NB4 (cell line): ENCODE measurements at regions not wholly inside any gene's neighbourhood (a gene's known extent, or its start where the extent isn't known, plus 50 kb on each side); places are given as distances from the start of the nearest gene placed in this dataset.

Experiments used
- POLR2A ChIP-seq: IDR thresholded peaks from 2 replicates; pipeline ENCODE4 v1.6.1; 2011; ENCODE audit warnings: mild to moderate bottlenecking; ENCODE audit not compliant: insufficient read length; ENCODE audit errors: extremely low read depth
- TF ChIP-seq, protein P1 (sequence below): IDR thresholded peaks from one replicate; pipeline ENCODE4 v1.5.1; 2012; ENCODE audit warnings: low read depth, low read length

DNA sequence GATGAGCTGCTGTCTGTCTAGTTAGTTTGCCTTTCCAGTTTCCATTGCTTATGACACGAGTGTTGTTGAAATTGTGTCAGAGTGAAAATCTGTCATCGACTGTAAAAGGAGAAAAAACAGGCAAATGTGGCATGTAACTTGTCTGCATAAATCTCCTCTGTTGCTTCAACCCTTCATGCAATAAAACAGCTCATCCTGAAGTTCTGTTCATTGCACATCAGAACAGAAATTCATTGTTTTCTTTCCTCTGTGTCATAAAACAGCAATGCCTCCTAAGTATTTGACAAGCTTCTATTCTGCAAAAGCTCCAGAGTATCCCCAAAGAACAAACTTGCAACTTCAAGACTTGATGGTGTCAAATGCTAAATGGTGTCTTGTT lies 432.1 kb downstream of the MEIS1 start:
- TF ChIP-seq, protein P1, sequence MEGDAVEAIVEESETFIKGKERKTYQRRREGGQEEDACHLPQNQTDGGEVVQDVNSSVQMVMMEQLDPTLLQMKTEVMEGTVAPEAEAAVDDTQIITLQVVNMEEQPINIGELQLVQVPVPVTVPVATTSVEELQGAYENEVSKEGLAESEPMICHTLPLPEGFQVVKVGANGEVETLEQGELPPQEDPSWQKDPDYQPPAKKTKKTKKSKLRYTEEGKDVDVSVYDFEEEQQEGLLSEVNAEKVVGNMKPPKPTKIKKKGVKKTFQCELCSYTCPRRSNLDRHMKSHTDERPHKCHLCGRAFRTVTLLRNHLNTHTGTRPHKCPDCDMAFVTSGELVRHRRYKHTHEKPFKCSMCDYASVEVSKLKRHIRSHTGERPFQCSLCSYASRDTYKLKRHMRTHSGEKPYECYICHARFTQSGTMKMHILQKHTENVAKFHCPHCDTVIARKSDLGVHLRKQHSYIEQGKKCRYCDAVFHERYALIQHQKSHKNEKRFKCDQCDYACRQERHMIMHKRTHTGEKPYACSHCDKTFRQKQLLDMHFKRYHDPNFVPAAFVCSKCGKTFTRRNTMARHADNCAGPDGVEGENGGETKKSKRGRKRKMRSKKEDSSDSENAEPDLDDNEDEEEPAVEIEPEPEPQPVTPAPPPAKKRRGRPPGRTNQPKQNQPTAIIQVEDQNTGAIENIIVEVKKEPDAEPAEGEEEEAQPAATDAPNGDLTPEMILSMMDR = no peak
- no peak for TF ChIP-seq POLR2A
